Neural cell (in vitro differentiated cells): ENCODE measurements at regions not wholly inside any gene's neighbourhood (a gene's known extent, or its start where the extent isn't known, plus 50 kb on each side); places are given as distances from the start of the nearest gene placed in this dataset.

ENCODE experiments used
- H2AFZ ChIP-seq: fragments of 200-600, 300-800 bp; sonication (generic), shearing (Covaris generic); 2 replicates; pipeline ENCODE4 v1.6.0; 2014; ENCODE audit warnings: low read depth, mild to moderate bottlenecking, antibody characterized with exemption, low read length, moderate library complexity
- H3F3A ChIP-seq: fragments of 200-600 bp; shearing (Covaris generic); 2 replicates; pipeline ENCODE4 v1.6.1; 2016; ENCODE audit warnings: mild to moderate bottlenecking, moderate library complexity, mixed read lengths, antibody characterized with exemption, low read length; ENCODE audit not compliant: insufficient read depth, poor library complexity, severe bottlenecking
- H3K27ac ChIP-seq: fragments of 200-600, 300-800 bp; sonication (generic), shearing (Covaris generic); 2 replicates; pipeline ENCODE4 v1.5.1; 2014; ENCODE audit warnings: mild to moderate bottlenecking, low read length, moderate library complexity
- H3K27me3 ChIP-seq: fragments of 300-800, 200-600 bp; sonication (generic), shearing (Covaris generic); 2 replicates; pipeline ENCODE4 v1.6.0; 2014; ENCODE audit warnings: mild to moderate bottlenecking, low read depth, low read length, moderate library complexity; ENCODE audit not compliant: insufficient read depth
- H3K36me3 ChIP-seq: fragments of 300-800, 200-600 bp; sonication (generic), shearing (Covaris generic); 2 replicates; pipeline ENCODE4 v1.5.1; 2014; ENCODE audit warnings: mild to moderate bottlenecking, antibody characterized with exemption, low read length, moderate library complexity; ENCODE audit not compliant: insufficient read depth
- H3K4me2 ChIP-seq: fragments of 300-800, 200-600 bp; sonication (generic), shearing (Covaris generic); 2 replicates; pipeline ENCODE4 v1.6.0; 2014; ENCODE audit warnings: mild to moderate bottlenecking, low read length
- H3K4me3 ChIP-seq: fragments of 300-800, 200-600 bp; sonication (generic), shearing (Covaris generic); 2 replicates; pipeline ENCODE4 v1.5.1; 2014; ENCODE audit warnings: mild to moderate bottlenecking, low read length, moderate library complexity
- H3K79me2 ChIP-seq: fragments of 200-600 bp; shearing (Covaris generic); replicated peaks from 2 replicates; pipeline ENCODE4 v1.6.0; 2014; ENCODE audit warnings: mild to moderate bottlenecking, low read length, moderate library complexity; ENCODE audit not compliant: insufficient read depth
- H3K9ac ChIP-seq: fragments of 300-800, 200-600 bp; sonication (generic), shearing (Covaris generic); 2 replicates; pipeline ENCODE4 v1.6.1; 2016; ENCODE audit warnings: mild to moderate bottlenecking, low read length, mixed read lengths
- H3K9me2 ChIP-seq: fragments of 200-600 bp; shearing (Covaris generic); 2 replicates; pipeline ENCODE4 v1.6.1; 2016; ENCODE audit warnings: mild to moderate bottlenecking, low read length, mixed read lengths; ENCODE audit not compliant: insufficient read depth
- H3K9me3 ChIP-seq: fragments of 200-600, 300-800 bp; sonication (generic), shearing (Covaris generic); 2 replicates; pipeline ENCODE4 v1.6.1; 2016; ENCODE audit warnings: mild to moderate bottlenecking, mixed run types, low read length, moderate library complexity, mixed read lengths
- H4K20me1 ChIP-seq: fragments of 200-600 bp; shearing (Covaris generic); 2 replicates; pipeline ENCODE4 v1.6.1; 2016; ENCODE audit warnings: mild to moderate bottlenecking, mixed run types; ENCODE audit not compliant: insufficient read depth
- CTCF ChIP-seq: fragments of 450-650 bp; IDR thresholded peaks from 2 replicates; pipeline ENCODE4 v1.5.1; 2014; ENCODE audit warnings: antibody characterized with exemption, mild to moderate bottlenecking, moderate library complexity; ENCODE audit not compliant: poor library complexity, severe bottlenecking
- EP300 ChIP-seq: fragments of 450-650 bp; conservative IDR thresholded peaks from 2 replicates; pipeline ENCODE4 v1.6.1; 2014; ENCODE audit warnings: antibody characterized with exemption, mild to moderate bottlenecking, moderate library complexity; ENCODE audit not compliant: poor library complexity, severe bottlenecking
- EZH2 ChIP-seq: fragments of 200-600, 300-800 bp; shearing (Covaris generic), sonication (generic); IDR thresholded peaks from 2 replicates; pipeline ENCODE4 v1.6.1; 2014; ENCODE audit warnings: antibody characterized with exemption, low read length, borderline replicate concordance, mild to moderate bottlenecking; ENCODE audit not compliant: insufficient read depth, poor library complexity, severe bottlenecking
- MXI1 ChIP-seq: fragments of 450-650 bp; conservative IDR thresholded peaks from 2 replicates; pipeline ENCODE4 v1.6.1; 2014; ENCODE audit warnings: antibody characterized with exemption, mild to moderate bottlenecking; ENCODE audit not compliant: poor library complexity, severe bottlenecking
- POLR2AphosphoS5 ChIP-seq: IDR thresholded peaks from 2 replicates; pipeline ENCODE4 v1.6.1; 2012
- RAD21 ChIP-seq: fragments of 450-650 bp; conservative IDR thresholded peaks from 2 replicates; pipeline ENCODE4 v1.6.1; 2014; ENCODE audit warnings: antibody characterized with exemption, mild to moderate bottlenecking, moderate library complexity
- REST ChIP-seq: IDR thresholded peaks from 2 replicates; pipeline ENCODE4 v1.6.1; 2012; ENCODE audit warnings: borderline replicate concordance
- SMC3 ChIP-seq: fragments of 450-650 bp; conservative IDR thresholded peaks from 2 replicates; pipeline ENCODE4 v1.6.1; 2014; ENCODE audit warnings: antibody characterized with exemption, mild to moderate bottlenecking, moderate library complexity; ENCODE audit not compliant: poor library complexity
- TAF1 ChIP-seq: IDR thresholded peaks from 2 replicates; pipeline ENCODE4 v1.6.1; 2012; ENCODE audit warnings: low read depth

GRCh38 chr1:194339471-194339870 is 1153.1 kb upstream of the B3GALT2 start:
- no peak overlapping the region for H3K4me2 ChIP-seq
- H3K79me2 ChIP-seq = no peaks in the 10 kb centered on the region
- no peaks in the 10 kb centered on the region for H3K36me3 ChIP-seq
- H2AFZ ChIP-seq = no peak overlapping the region
- no peaks in the 10 kb centered on the region for H3K27me3 ChIP-seq
- H3K9ac ChIP-seq = no peak overlapping the region
- H3K27ac ChIP-seq = no peak overlapping the region
- H3K9me2 ChIP-seq = no peaks in the 10 kb centered on the region
- H4K20me1 ChIP-seq = no peaks in the 10 kb centered on the region
- no peak overlapping the region for H3K4me3 ChIP-seq
- no peaks in the 10 kb centered on the region for H3F3A ChIP-seq
- TF ChIP-seq RAD21 (no peak), CTCF (no peak), EP300 (no peak), SMC3 (no peak), POLR2AphosphoS5 (no peak), REST (no peak), MXI1 (no peak), EZH2 (no peak), TAF1 (no peak)
- no peaks in the 10 kb centered on the region for H3K9me3 ChIP-seq

- Histone ChIP-seq H4K20me1 (no peaks in the 10 kb centered on the region), H3F3A (no peaks in the 10 kb centered on the region), H3K79me2 (no peaks in the 10 kb centered on the region), H3K9ac (no peak overlapping the region), H3K9me3 (no peaks in the 10 kb centered on the region), H2AFZ (no peak overlapping the region), H3K27me3 (no peaks in the 10 kb centered on the region), H3K4me3 (no peak overlapping the region), H3K27ac (no peak overlapping the region), H3K4me2 (no peak overlapping the region), H3K36me3 (no peaks in the 10 kb centered on the region), H3K9me2 (no peaks in the 10 kb centered on the region)
- no peak for TF ChIP-seq EP300
- no peak for TF ChIP-seq CTCF
These were observed 1152.0 kb upstream of the B3GALT2 start for GRCh38 chr1:194338241-194338948.
